ENCODE measurements at regions not wholly inside any gene's neighbourhood (a gene's known extent, or its start where the extent isn't known, plus 50 kb on each side); places are given as distances from the start of the nearest gene placed in this dataset.
"Not testable (repeated sequence)": the region's sequence is repeated elsewhere in the genome, so short reads cannot be mapped to it uniquely, and the experiment has no call there.

DNA sequence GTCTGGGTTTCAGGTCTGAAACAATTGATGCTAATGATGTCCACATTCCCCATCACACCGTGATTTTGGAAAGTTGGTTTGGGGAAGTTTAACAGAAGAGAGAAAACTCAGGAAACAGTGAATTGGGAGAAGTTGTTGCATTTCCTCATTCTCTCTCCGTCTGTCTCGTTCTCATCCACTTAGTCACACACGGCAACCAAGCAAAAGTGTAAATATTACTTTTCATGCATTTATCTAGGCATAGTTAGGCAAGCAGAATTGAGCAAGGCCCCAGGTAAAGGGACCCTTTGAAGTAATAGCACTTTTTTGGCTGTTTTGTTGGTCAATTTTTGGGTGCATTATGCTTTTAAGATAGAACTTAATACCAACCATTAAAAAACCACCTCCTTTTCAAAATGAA is 137.0 kb upstream of the SULF2 start:
- peaks cover 3% of the 10 kb centered on the region for H3K4me1 Mint-ChIP-seq
- no peak overlapping the region for H3K4me3 Mint-ChIP-seq
- no peaks in the 10 kb centered on the region for H3K36me3 ChIP-seq (replicated peaks in 1 of 2; ENCODE audit: control insufficient read depth in 1 of 2, insufficient read depth in 2 of 2, low read length in 2 of 2)
- H3K27ac ChIP-seq (ENCODE audit: low read depth in 1 of 2, low read length in 2 of 2) = no peak overlapping the region
- no peaks in the 10 kb centered on the region for H3K36me3 Mint-ChIP-seq
- H3K27me3 Mint-ChIP-seq (ENCODE audit: low read depth in 3 of 3) = peaks cover 13 to 30% (median 17%) of the 10 kb centered on the region in 3 donors
- TF ChIP-seq, protein P1, sequence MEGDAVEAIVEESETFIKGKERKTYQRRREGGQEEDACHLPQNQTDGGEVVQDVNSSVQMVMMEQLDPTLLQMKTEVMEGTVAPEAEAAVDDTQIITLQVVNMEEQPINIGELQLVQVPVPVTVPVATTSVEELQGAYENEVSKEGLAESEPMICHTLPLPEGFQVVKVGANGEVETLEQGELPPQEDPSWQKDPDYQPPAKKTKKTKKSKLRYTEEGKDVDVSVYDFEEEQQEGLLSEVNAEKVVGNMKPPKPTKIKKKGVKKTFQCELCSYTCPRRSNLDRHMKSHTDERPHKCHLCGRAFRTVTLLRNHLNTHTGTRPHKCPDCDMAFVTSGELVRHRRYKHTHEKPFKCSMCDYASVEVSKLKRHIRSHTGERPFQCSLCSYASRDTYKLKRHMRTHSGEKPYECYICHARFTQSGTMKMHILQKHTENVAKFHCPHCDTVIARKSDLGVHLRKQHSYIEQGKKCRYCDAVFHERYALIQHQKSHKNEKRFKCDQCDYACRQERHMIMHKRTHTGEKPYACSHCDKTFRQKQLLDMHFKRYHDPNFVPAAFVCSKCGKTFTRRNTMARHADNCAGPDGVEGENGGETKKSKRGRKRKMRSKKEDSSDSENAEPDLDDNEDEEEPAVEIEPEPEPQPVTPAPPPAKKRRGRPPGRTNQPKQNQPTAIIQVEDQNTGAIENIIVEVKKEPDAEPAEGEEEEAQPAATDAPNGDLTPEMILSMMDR (IDR thresholded peaks at IDR 0.05) = no peak
- DNase-seq = peak; percentile 3 to 11 (median 10)
- H3K9me3 Mint-ChIP-seq = peaks cover 17 to 28% (median 26%) of the 10 kb centered on the region in 7 donors
- H3K9ac ChIP-seq (ENCODE audit: insufficient read depth, low read length, poor library complexity, severe bottlenecking) = no peak overlapping the region
- no peaks in the 10 kb centered on the region for H4K20me1 ChIP-seq (ENCODE audit: insufficient read depth, low read length)
- no peak overlapping the region for H2AFZ ChIP-seq (ENCODE audit: insufficient read depth, low read depth, low read length, poor library complexity, severe bottlenecking)
- H3K4me1 ChIP-seq (ENCODE audit: control insufficient read depth in 1 of 2, insufficient read depth in 2 of 2, low read length in 2 of 2) = no peaks in the 10 kb centered on the region
- intact Hi-C loops (cut with micrococcal nuclease) = no loop called here
- no peak overlapping the region for H3K4me3 ChIP-seq (replicated peaks in 1 of 3; ENCODE audit: low read depth in 2 of 3, low read length in 3 of 3)
- H3K27ac Mint-ChIP-seq = no peak overlapping the region
- peaks cover 12 to 15% of the 10 kb centered on the region in 2 donors for H3K27me3 ChIP-seq (ENCODE audit: control insufficient read depth in 2 of 2, insufficient read depth in 2 of 2, low read length in 2 of 2)
- H3K79me2 ChIP-seq (ENCODE audit: insufficient read depth, low read length) = no peaks in the 10 kb centered on the region
- no peak overlapping the region for H3K4me2 ChIP-seq (replicated peaks; ENCODE audit: extremely low read depth, low read length, poor library complexity, severe bottlenecking)
- no CpG with 5 or more reads among the region's 4 CpGs for WGBS (ENCODE audit: insufficient coverage)
- peaks cover 18 to 23% of the 10 kb centered on the region in 2 donors for H3K9me3 ChIP-seq (replicated peaks in 1 of 2; ENCODE audit: control insufficient read depth in 1 of 2, insufficient read depth in 1 of 2, low read length in 2 of 2)

DNA sequence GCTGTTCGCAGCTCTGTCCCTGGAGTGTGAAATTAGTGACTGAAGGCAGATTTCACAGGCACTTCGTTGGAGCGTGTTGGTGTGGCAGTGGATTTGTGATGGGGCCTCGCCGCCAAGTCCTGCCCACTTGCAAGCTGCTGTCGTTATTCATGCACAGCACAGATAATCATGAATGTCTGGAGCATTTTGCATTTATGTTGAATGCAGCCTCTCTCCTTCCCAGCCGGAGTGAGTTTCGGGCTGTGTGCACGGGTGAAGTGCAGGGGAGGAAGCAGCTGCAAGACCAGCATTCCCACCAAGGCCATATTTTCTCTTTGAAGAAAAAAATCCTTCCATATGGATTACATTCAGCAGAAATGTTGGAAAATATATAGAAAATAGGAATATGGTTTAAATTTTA is 136.5 kb upstream of the SULF2 start:
- H3K4me3 Mint-ChIP-seq; H3K9ac ChIP-seq (ENCODE audit: insufficient read depth, low read length, poor library complexity, severe bottlenecking); H3K79me2 ChIP-seq (ENCODE audit: insufficient read depth, low read length); H3K4me2 ChIP-seq (replicated peaks; ENCODE audit: extremely low read depth, low read length, poor library complexity, severe bottlenecking); DNase-seq; H3K4me1 ChIP-seq (ENCODE audit: control insufficient read depth in 1 of 2, insufficient read depth in 2 of 2, low read length in 2 of 2); H3K36me3 ChIP-seq (replicated peaks in 1 of 2; ENCODE audit: control insufficient read depth in 1 of 2, insufficient read depth in 2 of 2, low read length in 2 of 2); H3K36me3 Mint-ChIP-seq; H3K27ac Mint-ChIP-seq; intact Hi-C loops (cut with micrococcal nuclease); H4K20me1 ChIP-seq (ENCODE audit: insufficient read depth, low read length); H3K4me3 ChIP-seq (replicated peaks in 1 of 3; ENCODE audit: low read depth in 2 of 3, low read length in 3 of 3); H3K4me1 Mint-ChIP-seq; H2AFZ ChIP-seq (ENCODE audit: insufficient read depth, low read depth, low read length, poor library complexity, severe bottlenecking); H3K27ac ChIP-seq (ENCODE audit: low read depth in 1 of 2, low read length in 2 of 2): not testable (repeated sequence)
- peaks cover 23 to 26% of the 10 kb centered on the region in 2 donors for H3K9me3 ChIP-seq (replicated peaks in 1 of 2; ENCODE audit: control insufficient read depth in 1 of 2, insufficient read depth in 1 of 2, low read length in 2 of 2)
- Mint-ChIP-seq H3K27me3 (ENCODE audit: low read depth in 3 of 3) (peaks cover 13 to 32% (median 17%) of the 10 kb centered on the region in 3 donors), H3K9me3 (peaks cover 20 to 33% (median 31%) of the 10 kb centered on the region in 7 donors)
- peaks cover 12 to 15% of the 10 kb centered on the region in 2 donors for H3K27me3 ChIP-seq (ENCODE audit: control insufficient read depth in 2 of 2, insufficient read depth in 2 of 2, low read length in 2 of 2)
- no CpG with 5 or more reads among the region's 9 CpGs for WGBS (ENCODE audit: insufficient coverage)

Measured in CD14-positive monocyte (primary cell).